Adrenal gland (tissue), 9 donors: ENCODE measurements at regions not wholly inside any gene's neighbourhood (a gene's known extent, or its start where the extent isn't known, plus 50 kb on each side); places are given as distances from the start of the nearest gene placed in this dataset.
"Not testable (repeated sequence)": the region's sequence is repeated elsewhere in the genome, so short reads cannot be mapped to it uniquely, and the experiment has no call there.

Experiments used
- DNase-seq, 7 donors: peaks; one replicate each; pipeline ENCODE4 v3.0.0-alpha.2; 2019 to 2020
- H3K27ac ChIP-seq, 5 donors: fragments of 200-600 bp; sonication (generic) in 4 of 5; 1 replicate in 3 of 5; 2 replicates in 2 of 5; pipeline versions ENCODE4 v1.5.1 to v1.8.0; 2016 to 2020; ENCODE audit warnings: mild to moderate bottlenecking in 1 of 5
- H3K27me3 ChIP-seq: fragments of 200-600 bp; 2 replicates; pipeline ENCODE4 v1.8.0; 2021
- H3K36me3 ChIP-seq, 2 donors: fragments of 200-600 bp; replicated peaks in 1 of 2; 1 replicate in 1 of 2; 2 replicates in 1 of 2; pipeline versions ENCODE4 v1.5.1 to v1.8.0; 2018 to 2022
- H3K4me1 ChIP-seq, 2 donors: fragments of 200-600 bp; replicated peaks in 1 of 2; 1 replicate in 1 of 2; 2 replicates in 1 of 2; pipeline versions ENCODE4 v1.5.1 to v1.8.0; 2018 to 2021
- H3K4me3 ChIP-seq, 4 donors: fragments of 200-600 bp; sonication (generic) in 3 of 4; one replicate each; pipeline ENCODE4 v1.5.1; 2016 to 2018
- H3K9me3 ChIP-seq, 3 donors: fragments of 200-600 bp; sonication (generic) in 1 of 3; replicated peaks in 1 of 3; 1 replicate in 2 of 3; 2 replicates in 1 of 3; pipeline versions ENCODE4 v1.5.1 to v1.8.0; 2016 to 2021
- POLR2A ChIP-seq, 2 donors: fragments of 450-650 bp; IDR thresholded peaks; one replicate each; pipeline ENCODE4 v1.6.1; 2017; ENCODE audit warnings: antibody characterized with exemption in 2 of 2, mild to moderate bottlenecking in 2 of 2, moderate library complexity in 1 of 2
- WGBS, 4 donors: extraction: QIAGEN DNeasy Blood & Tissue Kit in 2 of 4; methylation state at CpG; one replicate each; pipeline versions ENCODE4 v1.1.5 to v1.1.7; 2013 to 2017; 5-methylcytosine and 5-hydroxymethylcytosine counted together
- intact Hi-C, 2 donors: fragments of 100-400 bp; cut with DNase I; formaldehyde crosslinking; loops; one replicate each; pipeline versions ENCODE4 v1.14.1 to v1.15.0; 2022 to 2023
- TF ChIP-seq, protein P1 (sequence below), 6 experiments: fragments of 450-650 bp in 4 of 6; fragments of 200-600 bp in 2 of 6; sonication (generic) in 1 of 6; IDR thresholded peaks; 1 replicate in 5 of 6; 2 replicates in 1 of 6; pipeline versions ENCODE4 v1.5.1 to v1.8.0; 2016 to 2021; ENCODE audit warnings: antibody characterized with exemption in 6 of 6, mild to moderate bottlenecking in 2 of 6, moderate library complexity in 1 of 6
- donor health status: healthy with polysubstance abuse.
- donor health status: Bipolar disorder and iron deficiency.
- donor health status: DM: yes; HTN: yes; CAD: no.
- donor health status: DM: no; HTN: no; CAD: no.
- donor health status: DM: no; HTN: no; CAD: no.

DNA sequence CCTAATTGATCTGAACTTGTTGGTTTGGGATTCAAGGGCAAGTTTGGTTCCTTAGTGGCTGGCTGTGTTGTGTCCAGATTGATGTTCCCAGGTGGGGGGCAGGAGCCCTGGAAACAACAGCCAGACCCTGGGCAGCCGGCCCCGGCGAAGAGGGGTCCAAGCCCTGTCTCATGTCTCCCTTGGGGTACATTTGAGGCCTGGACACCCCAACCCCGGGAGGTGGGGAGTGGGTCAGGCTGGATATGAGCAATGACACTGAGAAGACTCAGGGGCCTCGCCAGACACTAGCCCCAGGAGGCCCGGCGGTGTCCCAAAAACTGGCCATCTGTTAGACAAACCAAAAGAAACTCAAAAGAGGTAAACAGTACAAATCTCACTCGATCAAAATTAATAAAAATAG lies 79.6 kb downstream of the YTHDF1 start:
- H3K36me3 ChIP-seq: no peaks in the 10 kb centered on the region
- TF ChIP-seq, protein P1, sequence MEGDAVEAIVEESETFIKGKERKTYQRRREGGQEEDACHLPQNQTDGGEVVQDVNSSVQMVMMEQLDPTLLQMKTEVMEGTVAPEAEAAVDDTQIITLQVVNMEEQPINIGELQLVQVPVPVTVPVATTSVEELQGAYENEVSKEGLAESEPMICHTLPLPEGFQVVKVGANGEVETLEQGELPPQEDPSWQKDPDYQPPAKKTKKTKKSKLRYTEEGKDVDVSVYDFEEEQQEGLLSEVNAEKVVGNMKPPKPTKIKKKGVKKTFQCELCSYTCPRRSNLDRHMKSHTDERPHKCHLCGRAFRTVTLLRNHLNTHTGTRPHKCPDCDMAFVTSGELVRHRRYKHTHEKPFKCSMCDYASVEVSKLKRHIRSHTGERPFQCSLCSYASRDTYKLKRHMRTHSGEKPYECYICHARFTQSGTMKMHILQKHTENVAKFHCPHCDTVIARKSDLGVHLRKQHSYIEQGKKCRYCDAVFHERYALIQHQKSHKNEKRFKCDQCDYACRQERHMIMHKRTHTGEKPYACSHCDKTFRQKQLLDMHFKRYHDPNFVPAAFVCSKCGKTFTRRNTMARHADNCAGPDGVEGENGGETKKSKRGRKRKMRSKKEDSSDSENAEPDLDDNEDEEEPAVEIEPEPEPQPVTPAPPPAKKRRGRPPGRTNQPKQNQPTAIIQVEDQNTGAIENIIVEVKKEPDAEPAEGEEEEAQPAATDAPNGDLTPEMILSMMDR (IDR thresholded peaks at IDR 0.05): no peak
- no peak for TF ChIP-seq POLR2A (IDR thresholded peaks at IDR 0.05)
- intact Hi-C loops: no loop called here
- no peak overlapping the region for H3K27ac ChIP-seq
- H3K27me3 ChIP-seq: peaks cover 8% of the 10 kb centered on the region
- no peaks in the 10 kb centered on the region for H3K9me3 ChIP-seq
- no peaks in the 10 kb centered on the region for H3K4me1 ChIP-seq
- 66 to 84% (median 73%) methylated on average over 8 of the region's 8 CpGs for WGBS, 4 donors
- H3K4me3 ChIP-seq: no peak overlapping the region
- DNase-seq: no peak

GRCh38 chr20:63135411-63135810 lies 80.5 kb downstream of the YTHDF1 start:
- no peak overlapping the region for H3K4me3 ChIP-seq
- H3K27ac ChIP-seq: no peak overlapping the region
- intact Hi-C loops: no loop called here
- 78 to 89% (median 83%) methylated on average over 3 to 14 of the region's 17 CpGs for WGBS, 4 donors
- peaks cover 6% of the 10 kb centered on the region for H3K27me3 ChIP-seq
- H3K4me1 ChIP-seq: no peaks in the 10 kb centered on the region
- H3K36me3 ChIP-seq: no peaks in the 10 kb centered on the region
- DNase-seq: no peak
- TF ChIP-seq, protein P1 (IDR thresholded peaks at IDR 0.05): no peak
- TF ChIP-seq POLR2A (IDR thresholded peaks at IDR 0.05): no peak
- H3K9me3 ChIP-seq: no peaks in the 10 kb centered on the region

DNA sequence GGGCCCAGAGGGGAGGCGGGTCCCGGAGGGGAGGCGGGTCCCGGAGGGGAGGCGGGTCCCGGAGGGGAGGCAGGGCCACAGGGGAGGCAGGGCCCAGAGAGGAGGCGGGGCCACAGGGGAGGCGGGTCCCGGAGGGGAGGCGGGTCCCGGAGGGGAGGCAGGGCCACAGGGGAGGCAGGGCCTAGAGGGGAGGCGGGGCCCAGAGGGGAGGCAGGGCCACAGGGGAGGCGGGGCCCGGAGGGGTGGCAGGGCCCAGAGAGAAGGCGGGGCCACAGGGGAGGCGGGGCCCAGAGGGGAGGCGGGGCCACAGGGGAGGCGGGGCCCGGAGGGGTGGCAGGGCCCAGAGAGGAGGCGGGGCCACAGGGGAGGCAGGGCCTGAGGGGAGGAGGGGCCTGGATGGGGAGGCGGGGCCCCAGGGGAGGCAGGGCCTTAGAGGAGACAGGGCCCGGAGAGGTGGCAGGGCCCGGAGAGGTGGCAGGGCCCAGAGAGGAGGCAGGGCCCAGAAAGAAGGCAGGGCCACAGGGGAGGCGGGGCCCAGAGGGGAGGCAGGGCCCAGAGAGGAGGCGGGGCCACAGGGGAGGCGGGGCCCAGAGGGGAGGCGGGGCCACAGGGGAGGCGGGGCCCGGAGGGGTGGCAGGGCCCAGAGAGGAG lies 81.1 kb downstream of the YTHDF1 start:
- H3K4me1 ChIP-seq, H3K27me3 ChIP-seq, intact Hi-C loops, H3K9me3 ChIP-seq, H3K27ac ChIP-seq, H3K36me3 ChIP-seq, DNase-seq, H3K4me3 ChIP-seq: not testable (repeated sequence)
- WGBS, 4 donors: 66 to 87% methylated on average over 3 to 7 of the region's 29 CpGs; no CpG with 5 or more reads in 2 of the 4 donors

DNA sequence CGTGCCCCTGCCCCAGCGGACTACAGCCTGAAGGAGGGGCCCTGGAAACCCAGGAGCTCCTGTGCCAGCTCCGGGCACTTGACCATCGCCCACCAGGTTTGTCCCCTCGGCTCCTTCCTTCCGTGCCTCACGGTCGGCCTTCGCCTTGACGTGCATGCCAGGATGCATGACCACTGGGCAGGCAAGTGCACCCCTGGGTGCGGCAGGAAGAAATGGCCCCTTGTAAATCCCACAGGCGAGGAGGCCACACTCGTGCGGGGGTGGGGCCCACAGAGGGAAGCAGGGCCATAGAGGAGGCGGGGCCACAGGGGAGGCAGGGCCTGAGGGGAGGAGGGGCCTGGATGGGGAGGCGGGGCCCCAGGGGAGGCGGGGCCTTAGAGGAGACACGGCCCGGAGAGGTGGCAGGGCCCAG lies 81.7 kb downstream of the YTHDF1 start:
- intact Hi-C loops: no loop called here
- no peaks in the 10 kb centered on the region for H3K36me3 ChIP-seq
- H3K27ac ChIP-seq: no peak overlapping the region
- no peaks in the 10 kb centered on the region for H3K4me1 ChIP-seq
- H3K9me3 ChIP-seq: no peaks in the 10 kb centered on the region
- TF ChIP-seq, protein P1 (IDR thresholded peaks at IDR 0.05): no peak
- TF ChIP-seq POLR2A (IDR thresholded peaks at IDR 0.05): no peak
- peaks cover 15% of the 10 kb centered on the region for H3K27me3 ChIP-seq
- no peak for DNase-seq
- WGBS, 4 donors: 80 to 88% (median 86%) methylated on average over 6 to 19 of the region's 19 CpGs
- no peak overlapping the region for H3K4me3 ChIP-seq

DNA sequence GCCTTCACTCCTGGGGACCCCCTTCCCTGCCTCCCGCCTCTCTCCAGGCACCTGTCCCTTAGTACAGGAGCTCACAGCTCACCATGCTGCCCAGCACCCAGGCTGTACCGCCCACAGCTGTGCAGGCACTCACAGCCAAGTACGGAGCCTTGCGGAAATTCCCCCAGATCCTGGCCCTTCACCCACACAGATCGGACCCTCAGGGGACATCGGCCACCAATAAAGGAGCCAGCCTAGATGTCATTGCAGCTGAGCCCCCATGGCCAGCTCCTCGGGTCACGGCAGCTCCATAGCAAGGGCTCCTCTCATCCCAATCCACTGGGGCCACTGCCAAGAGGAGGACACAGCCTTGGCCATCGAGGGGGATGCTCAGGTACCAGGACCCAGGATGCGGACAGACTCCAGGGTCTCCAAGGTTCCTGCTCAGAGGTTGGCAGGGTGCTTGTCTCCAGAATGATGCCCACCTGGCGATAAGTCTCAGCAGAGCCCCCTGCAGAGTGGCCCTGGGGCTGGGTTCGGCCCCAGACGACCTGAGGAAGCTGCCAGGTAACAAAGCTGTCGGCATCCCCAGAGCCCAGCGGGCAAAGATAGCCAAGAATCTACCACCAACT lies 82.3 kb downstream of the YTHDF1 start:
- Histone ChIP-seq H3K27me3 (peaks cover 17% of the 10 kb centered on the region), H3K4me1 (no peaks in the 10 kb centered on the region), H3K4me3 (no peak overlapping the region), H3K36me3 (no peaks in the 10 kb centered on the region), H3K9me3 (no peaks in the 10 kb centered on the region), H3K27ac (no peak overlapping the region)
- no peak for TF ChIP-seq POLR2A (IDR thresholded peaks at IDR 0.05)
- TF ChIP-seq, protein P1 (IDR thresholded peaks at IDR 0.05): no peak
- intact Hi-C loops: no loop called here
- DNase-seq: peak in 1 of 7 donors; percentile 7
- 76 to 90% (median 89%) methylated on average over 6 to 15 of the region's 15 CpGs for WGBS, 4 donors
